ENCODE measurements at regions not wholly inside any gene's neighbourhood (a gene's known extent, or its start where the extent isn't known, plus 50 kb on each side); places are given as distances from the start of the nearest gene placed in this dataset.

DNA sequence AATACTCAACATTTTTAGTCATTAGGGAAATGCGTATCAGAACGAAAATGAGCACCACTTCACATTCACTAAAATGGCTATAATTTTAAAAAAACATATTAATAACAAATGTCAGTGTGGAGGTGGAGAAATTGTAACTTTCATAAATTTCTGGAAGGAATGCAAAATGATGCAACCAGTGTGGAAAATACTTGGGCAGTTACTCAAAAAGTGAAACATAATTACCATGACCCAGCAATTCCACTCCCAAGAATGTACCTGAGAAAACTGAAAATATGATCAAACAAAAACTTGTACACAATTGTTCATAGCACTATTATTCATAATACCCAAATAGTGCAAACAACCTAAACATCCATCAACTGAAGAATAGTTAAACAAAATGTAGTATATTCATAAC is 76.1 kb upstream of the FAM241A start (continued):
- TF ChIP-seq PREB (CRISPR knock-in tag; IDR thresholded peaks at IDR 0.05) (no peak), ZNF586 (CRISPR knock-in tag; conservative IDR thresholded peaks at IDR 0.05) (no peak), MYBL2 (IDR thresholded peaks at IDR 0.05; ENCODE audit: low read depth) (no peak), MYBL2 (CRISPR knock-in tag; IDR thresholded peaks at IDR 0.05; ENCODE audit: borderline replicate concordance) (no peak), RFX5 (IDR thresholded peaks at IDR 0.05; ENCODE audit: low read depth, low read length) (no peak)

GRCh38 chr4:112073181-112073580 is 72.1 kb upstream of the FAM241A start:
- ATAC-seq (no peak), FAIRE-seq (no peak), DNase-seq (ENCODE audit: extremely low read depth in 1 of 4, low spot score in 3 of 4) (no peak)
- Histone ChIP-seq H3K4me3 (no peak overlapping the region), H4K20me1 (replicated peaks; ENCODE audit: control insufficient read depth, insufficient read depth, low read length) (no peaks in the 10 kb centered on the region), H3K4me1 (replicated peaks in 1 of 2; ENCODE audit: control insufficient read depth in 2 of 2, insufficient read depth in 2 of 2, low read length in 2 of 2) (no peaks in the 10 kb centered on the region), H3K36me3 (ENCODE audit: control insufficient read depth, insufficient read depth, low read length) (no peaks in the 10 kb centered on the region), H3K9me3 (replicated peaks; ENCODE audit: control insufficient read depth, insufficient read depth, low read depth, low read length) (no peaks in the 10 kb centered on the region), H3K27ac (ENCODE audit: extremely low read depth, low read depth, low read length) (no peak overlapping the region), H3K4me2 (ENCODE audit: insufficient read depth, low read length) (no peak overlapping the region), H3K9ac (ENCODE audit: insufficient read depth in 1 of 2, low read depth in 2 of 2, low read length in 2 of 2) (no peak overlapping the region), H3K79me2 (ENCODE audit: control insufficient read depth, insufficient read depth, low read length) (no peaks in the 10 kb centered on the region), H3K9me1 (ENCODE audit: control insufficient read depth, insufficient read depth, low read length) (no peaks in the 10 kb centered on the region), H2AFZ (ENCODE audit: low read depth, low read length) (no peak overlapping the region), H3K27me3 (ENCODE audit: control insufficient read depth in 2 of 2, insufficient read depth in 2 of 2, low read length in 2 of 2) (no peaks in the 10 kb centered on the region)
- intact Hi-C loops (cut with micrococcal nuclease) (no loop called here), in situ Hi-C loops (cut with MboI) (no loop called here)
- TF ChIP-seq CBX5 (IDR thresholded peaks at IDR 0.05; ENCODE audit: borderline replicate concordance, low read depth): 0 out of 2 replicates have a peak, but pooled peaks have one; percentile 29
- no peak for TF ChIP-seq ZHX1 (conservative IDR thresholded peaks at IDR 0.05; ENCODE audit: low read length)
- ChIA-PET POLR2A (no interaction called here), CTCF (ENCODE audit: low intra/inter-chr PET ratio) (no interaction called here)
- 5% methylated on average over 6 of the region's 6 CpGs for WGBS (ENCODE audit: insufficient coverage, low coverage, missing lambda C conversion rate)
- no TSS peak for BruUV-seq (replicated peaks)
